Fibroblast of the aortic adventitia (primary cell): ENCODE measurements at regions not wholly inside any gene's neighbourhood (a gene's known extent, or its start where the extent isn't known, plus 50 kb on each side); places are given as distances from the start of the nearest gene placed in this dataset.

Experiments
- DNase-seq: peaks from one replicate; pipeline ENCODE4 v3.0.0-alpha.2; 2010; ENCODE audit warnings: low read depth
- H3K4me3 ChIP-seq: 2 replicates; pipeline ENCODE4 v1.5.1; 2011; ENCODE audit warnings: low read depth, mild to moderate bottlenecking, control low read depth, low read length, moderate library complexity
- CTCF ChIP-seq: IDR thresholded peaks from 2 replicates; pipeline ENCODE4 v1.5.1; 2011; ENCODE audit warnings: mild to moderate bottlenecking, low read length, control low read depth, inconsistent platforms; ENCODE audit not compliant: insufficient read depth

- TF ChIP-seq CTCF, result no peak
- no peak overlapping the region for H3K4me3 ChIP-seq
- no peak for DNase-seq
These were observed 467.9 kb downstream of the SLITRK1 start for GRCh38 chr13:83414393-83414792.

- TF ChIP-seq CTCF, result no peak
- no peak overlapping the region for H3K4me3 ChIP-seq
- no peak for DNase-seq
These were observed 495.7 kb downstream of the SLITRK1 start for GRCh38 chr13:83386609-83387008.

GRCh38 chr13:83378908-83379307 lies 503.4 kb downstream of the SLITRK1 start:
- TF ChIP-seq CTCF, result no peak
- H3K4me3 ChIP-seq, result no peak overlapping the region
- no peak for DNase-seq

GRCh38 chr13:83377491-83377890 lies 504.8 kb downstream of the SLITRK1 start:
- peak; percentile 59 for DNase-seq
- TF ChIP-seq CTCF, result no peak
- no peak overlapping the region for H3K4me3 ChIP-seq

- no peak overlapping the region for H3K4me3 ChIP-seq
- no peak for TF ChIP-seq CTCF
- DNase-seq, result no peak
These were observed 509.5 kb downstream of the SLITRK1 start for GRCh38 chr13:83372786-83373185.

- no peak for TF ChIP-seq CTCF
- no peak overlapping the region for H3K4me3 ChIP-seq
- DNase-seq, result no peak
These were observed 516.6 kb downstream of the SLITRK1 start for GRCh38 chr13:83365723-83366122.

- TF ChIP-seq CTCF, result no peak
- no peak overlapping the region for H3K4me3 ChIP-seq
- DNase-seq, result no peak
These were observed 527.2 kb downstream of the SLITRK1 start for GRCh38 chr13:83355041-83355440.
